HL-60/S4 treated with retinoic acid at 250 ng/mL for 4 days and 3 days (cell line): ENCODE measurements at regions not wholly inside any gene's neighbourhood (a gene's known extent, or its start where the extent isn't known, plus 50 kb on each side); places are given as distances from the start of the nearest gene placed in this dataset.
"Not testable (repeated sequence)": the region's sequence is repeated elsewhere in the genome, so short reads cannot be mapped to it uniquely, and the experiment has no call there.

Source experiments
- in situ Hi-C: fragments of 300-500 bp; cut with MboI; formaldehyde crosslinking; loops from 2 replicates; pipeline ENCODE4 v1.7.0; 2022; ENCODE audit warnings: low sequenced_read_pairs

GRCh38 chr22:26804315-26804714, 146.9 kb downstream of the MIAT start:
- in situ Hi-C loops: no loop called here

- in situ Hi-C loops: no loop called here
These were observed 147.6 kb downstream of the MIAT start for GRCh38 chr22:26804911-26805539.

GRCh38 chr22:26806445-26807175, 149.2 kb downstream of the MIAT start:
- in situ Hi-C loops: no loop called here

GRCh38 chr22:26811647-26811992, 154.2 kb downstream of the MIAT start:
- in situ Hi-C loops: no loop called here

GRCh38 chr22:26812731-26813130, 155.3 kb downstream of the MIAT start:
- in situ Hi-C loops: no loop called here

GRCh38 chr22:26816726-26817125, 159.3 kb downstream of the MIAT start:
- in situ Hi-C loops: no loop called here

- in situ Hi-C loops: no loop called here
These were observed 160.5 kb downstream of the MIAT start for GRCh38 chr22:26817926-26818325.

GRCh38 chr22:26821854-26822253, 164.5 kb downstream of the MIAT start:
- in situ Hi-C loops: no loop called here

- in situ Hi-C loops: no loop called here
These were observed 164.9 kb downstream of the MIAT start for GRCh38 chr22:26822313-26822712.

- in situ Hi-C loops: no loop called here
These were observed 166.6 kb downstream of the MIAT start for GRCh38 chr22:26823966-26824365.

GRCh38 chr22:26825960-26826935, 168.9 kb downstream of the MIAT start:
- in situ Hi-C loops: no loop called here

- in situ Hi-C loops: no loop called here
These were observed 170.2 kb downstream of the MIAT start for GRCh38 chr22:26827611-26828010.

- in situ Hi-C loops: no loop called here
These were observed 170.9 kb downstream of the MIAT start for GRCh38 chr22:26828311-26828710.

- in situ Hi-C loops: no loop called here
These were observed 173.4 kb downstream of the MIAT start for GRCh38 chr22:26830837-26831236.

GRCh38 chr22:26835023-26835422, 177.6 kb downstream of the MIAT start:
- in situ Hi-C loops: no loop called here

GRCh38 chr22:26835929-26836528, 178.6 kb downstream of the MIAT start:
- in situ Hi-C loops: no loop called here

GRCh38 chr22:26837784-26838470, 180.5 kb downstream of the MIAT start:
- in situ Hi-C loops: no loop called here

- in situ Hi-C loops: no loop called here
These were observed 181.1 kb downstream of the MIAT start for GRCh38 chr22:26838471-26838825.

GRCh38 chr22:26839216-26839615, 181.8 kb downstream of the MIAT start:
- in situ Hi-C loops: no loop called here

- in situ Hi-C loops: not testable (repeated sequence)
These were observed 183.4 kb downstream of the MIAT start for GRCh38 chr22:26840770-26841169.

GRCh38 chr22:26842103-26842502, 184.7 kb downstream of the MIAT start:
- in situ Hi-C loops: no loop called here
